Endothelial cell of umbilical vein (primary cell): ENCODE measurements at regions not wholly inside any gene's neighbourhood (a gene's known extent, or its start where the extent isn't known, plus 50 kb on each side); places are given as distances from the start of the nearest gene placed in this dataset.

Experiments
- BruUV-seq: library from RNA; stranded (reverse); fragments of 400-500 nt; replicated peaks from 2 replicates; lab custom pipeline; 2021; lab: Mats Ljungman, UMichigan
- CTCF ChIA-PET: fragments of 300-600, 350-600 bp; sonication (Branson Sonifier 250); formaldehyde crosslinking; loops from one replicate; lab custom pipeline; 2021; ENCODE audit warnings: antibody characterized with exemption, inconsistent platforms; lab: Charles Lee
- POLR2A ChIA-PET: fragments of 300-600, 350-600 bp; sonication (Branson Sonifier 250); formaldehyde crosslinking; loops from one replicate; lab custom pipeline; 2021; ENCODE audit warnings: antibody characterized with exemption, inconsistent platforms; lab: Charles Lee
- DNase-seq: peaks from one replicate; pipeline ENCODE4 v3.0.0-alpha.2; 2011; ENCODE audit warnings: low read depth, low spot score
- FAIRE-seq: peaks from 2 replicates; lab custom pipeline; 2011; peaks lifted over from hg19 to GRCh38; lab: Jason Lieb, UNC
- H2AFZ ChIP-seq: 2 replicates; pipeline ENCODE4 v1.6.0; 2012; ENCODE audit warnings: low read depth, low read length, control low read depth, inconsistent platforms
- H3K27ac ChIP-seq: 2 replicates; pipeline ENCODE4 v1.5.1; 2011; ENCODE audit warnings: low read depth, mild to moderate bottlenecking, control low read depth, low read length, moderate library complexity; ENCODE audit not compliant: insufficient read depth
- H3K27me3 ChIP-seq, 2 experiments: 2 replicates each; pipeline versions ENCODE4 v1.6.0 to v1.6.1; 2011; ENCODE audit warnings: low read length in 2 of 2, mixed read lengths in 1 of 2; ENCODE audit not compliant: control insufficient read depth in 2 of 2, insufficient read depth in 2 of 2
- H3K36me3 ChIP-seq, 2 experiments: 2 replicates in 1 of 2; 3 replicates in 1 of 2; pipeline ENCODE4 v1.5.1; 2011; ENCODE audit warnings: low read length in 2 of 2, mild to moderate bottlenecking in 1 of 2, moderate library complexity in 1 of 2; ENCODE audit not compliant: control insufficient read depth in 2 of 2, insufficient read depth in 2 of 2; ENCODE audit errors: extremely low read depth in 1 of 2
- H3K4me1 ChIP-seq: 3 replicates; pipeline ENCODE4 v1.5.1; 2011; ENCODE audit warnings: mild to moderate bottlenecking, low read length; ENCODE audit not compliant: control insufficient read depth, insufficient read depth; ENCODE audit errors: extremely low read depth
- H3K4me2 ChIP-seq: 2 replicates; pipeline ENCODE4 v1.6.1; 2011; ENCODE audit warnings: low read length, control low read depth, mixed read lengths; ENCODE audit not compliant: insufficient read depth
- H3K4me3 ChIP-seq, 3 experiments: fragments of 200-600 bp in 1 of 3; sonication (generic), shearing (Covaris generic) in 1 of 3; replicated peaks in 1 of 3; 2 replicates each; pipeline ENCODE4 v1.5.1; 2011 to 2016; ENCODE audit warnings: control low read depth in 3 of 3, low read length in 3 of 3, mild to moderate bottlenecking in 2 of 3, inconsistent platforms in 1 of 3, low read depth in 1 of 3, moderate library complexity in 1 of 3; ENCODE audit not compliant: insufficient read depth in 1 of 3
- H3K79me2 ChIP-seq: 2 replicates; pipeline ENCODE4 v1.6.0; 2012; ENCODE audit warnings: low read length, inconsistent platforms; ENCODE audit not compliant: control insufficient read depth, insufficient read depth
- H3K9ac ChIP-seq: replicated peaks from 2 replicates; pipeline ENCODE3; 2011; ENCODE audit warnings: low read length, control low read depth; ENCODE audit not compliant: insufficient read depth; ENCODE audit errors: extremely low read depth
- H3K9me1 ChIP-seq: replicated peaks from 3 replicates; pipeline ENCODE4 v1.6.0; 2011; ENCODE audit warnings: mild to moderate bottlenecking, low read length; ENCODE audit not compliant: control insufficient read depth, insufficient read depth; ENCODE audit errors: extremely low read depth
- H3K9me3 ChIP-seq: replicated peaks from 2 replicates; pipeline ENCODE4 v1.5.1; 2012; ENCODE audit warnings: low read length, inconsistent platforms; ENCODE audit not compliant: control insufficient read depth, insufficient read depth
- H4K20me1 ChIP-seq: replicated peaks from 2 replicates; pipeline ENCODE3; 2011; ENCODE audit warnings: mild to moderate bottlenecking, low read length; ENCODE audit not compliant: control insufficient read depth, insufficient read depth; ENCODE audit errors: extremely low read depth
- CTCF ChIP-seq, 2 donors: IDR thresholded peaks; 1 replicate in 1 of 2; 2 replicates in 1 of 2; pipeline ENCODE4 v1.5.1; 2011; ENCODE audit warnings: low read length in 2 of 2, mild to moderate bottlenecking in 2 of 2, moderate library complexity in 2 of 2, control low read depth in 1 of 2, inconsistent platforms in 1 of 2, low read depth in 1 of 2; ENCODE audit not compliant: insufficient read depth in 1 of 2; ENCODE audit errors: extremely low read depth in 1 of 2
- EZH2 ChIP-seq: IDR thresholded peaks from 2 replicates; pipeline ENCODE4 v1.6.1; 2012; ENCODE audit warnings: borderline replicate concordance, low read depth, mild to moderate bottlenecking, moderate library complexity, low read length, inconsistent platforms; ENCODE audit not compliant: severe bottlenecking
- GATA2 ChIP-seq: IDR thresholded peaks from 2 replicates; pipeline ENCODE4 v1.7.0; 2011; ENCODE audit warnings: low read depth, mild to moderate bottlenecking, moderate library complexity, mixed read lengths, low read length; ENCODE audit not compliant: insufficient read length, insufficient read depth
- JUN ChIP-seq: IDR thresholded peaks from 2 replicates; pipeline ENCODE4 v1.6.1; 2011; ENCODE audit warnings: borderline replicate concordance, low read depth; ENCODE audit not compliant: insufficient read length, insufficient read depth
- MYC ChIP-seq: IDR thresholded peaks from one replicate; pipeline ENCODE4 v1.6.1; 2011; ENCODE audit warnings: mild to moderate bottlenecking, low read depth, low read length
- POLR2A ChIP-seq: IDR thresholded peaks from 2 replicates; pipeline ENCODE4 v1.6.1; 2012; ENCODE audit warnings: low read depth, mild to moderate bottlenecking, control low read depth, low read length
- POLR2AphosphoS5 ChIP-seq: IDR thresholded peaks from 2 replicates; pipeline ENCODE4 v1.6.1; 2012; ENCODE audit warnings: low read depth, mild to moderate bottlenecking, control low read depth, low read length, moderate library complexity; ENCODE audit not compliant: insufficient read depth
- dilution Hi-C: fragments of 300-500 bp; cut with MboI; formaldehyde crosslinking; loops from one replicate; pipeline ENCODE4 v1.15.0; 2019; ENCODE audit warnings: low sequenced_read_pairs; ENCODE audit not compliant: extremely low pct_ligation_motif_present
- intact Hi-C: fragments of 100-400 bp; cut with micrococcal nuclease; formaldehyde crosslinking; loops from one replicate; pipeline ENCODE4 v1.10.0; 2022
- TF ChIP-seq, protein P1 (sequence below): IDR thresholded peaks from 2 replicates; pipeline ENCODE4 v1.6.1; 2011; ENCODE audit not compliant: insufficient read depth, insufficient read length

- CTCF ChIA-PET, result no interaction called here
- POLR2A ChIA-PET, result no interaction called here
- Histone ChIP-seq H3K4me1 (no peaks in the 10 kb centered on the region), H3K27ac (no peak overlapping the region), H3K36me3 (no peaks in the 10 kb centered on the region), H2AFZ (no peak overlapping the region), H3K4me2 (no peak overlapping the region), H3K9ac (no peak overlapping the region), H3K9me1 (no peaks in the 10 kb centered on the region), H3K4me3 (no peak overlapping the region), H3K9me3 (no peaks in the 10 kb centered on the region), H3K79me2 (no peaks in the 10 kb centered on the region), H4K20me1 (no peaks in the 10 kb centered on the region), H3K27me3 (no peaks in the 10 kb centered on the region)
- no TSS peak for BruUV-seq
- intact Hi-C loops (no loop called here), dilution Hi-C loops (no loop called here)
- no peak for FAIRE-seq
- no peak for TF ChIP-seq EZH2
- no peak for TF ChIP-seq POLR2A
- TF ChIP-seq CTCF (IDR thresholded peaks at IDR 0.05; ENCODE audit: extremely low read depth in 1 of 2, insufficient read depth in 1 of 2, low read depth in 1 of 2, low read length in 2 of 2), result no peak
- TF ChIP-seq, protein P1, sequence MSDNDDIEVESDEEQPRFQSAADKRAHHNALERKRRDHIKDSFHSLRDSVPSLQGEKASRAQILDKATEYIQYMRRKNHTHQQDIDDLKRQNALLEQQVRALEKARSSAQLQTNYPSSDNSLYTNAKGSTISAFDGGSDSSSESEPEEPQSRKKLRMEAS, result no peak
- no peak for TF ChIP-seq MYC
- TF ChIP-seq POLR2AphosphoS5, result no peak
- no peak for TF ChIP-seq GATA2
- no peak for TF ChIP-seq JUN
- DNase-seq, result no peak
Measured at GRCh38 chr3:117102426-117102825, 392.8 kb downstream of the TUSC7 start.
